HEK293T (cell line): ENCODE measurements at regions not wholly inside any gene's neighbourhood (a gene's known extent, or its start where the extent isn't known, plus 50 kb on each side); places are given as distances from the start of the nearest gene placed in this dataset.

Source experiments
- BHLHE40 ChIP-seq: fragments of 450-650 bp; IDR thresholded peaks from 2 replicates; pipeline ENCODE4 v1.6.1; 2016; ENCODE audit warnings: mild to moderate bottlenecking, moderate library complexity, borderline replicate concordance
- CTBP1 ChIP-seq: fragments of 450-650 bp; IDR thresholded peaks from 2 replicates; pipeline ENCODE4 v1.6.1; 2016; ENCODE audit warnings: borderline replicate concordance
- ELF4 ChIP-seq: fragments of 450-650 bp; IDR thresholded peaks from 2 replicates; pipeline ENCODE4 v1.6.1; 2017; ENCODE audit warnings: antibody characterized with exemption
- FOXA1 ChIP-seq: fragments of 450-650 bp; IDR thresholded peaks from 2 replicates; pipeline ENCODE4 v1.6.1; 2016; ENCODE audit warnings: mild to moderate bottlenecking
- FOXK2 ChIP-seq: fragments of 450-650 bp; IDR thresholded peaks from 2 replicates; pipeline ENCODE4 v1.6.1; 2016; ENCODE audit warnings: mild to moderate bottlenecking
- FOXM1 ChIP-seq: fragments of 450-650 bp; IDR thresholded peaks from 2 replicates; pipeline ENCODE4 v1.6.1; 2017; ENCODE audit warnings: mild to moderate bottlenecking, borderline replicate concordance
- SP1 ChIP-seq: fragments of 450-650 bp; IDR thresholded peaks from 2 replicates; pipeline ENCODE4 v1.6.1; 2017
- SUZ12 ChIP-seq: fragments of 450-650 bp; IDR thresholded peaks from 2 replicates; pipeline ENCODE4 v1.6.1; 2016; ENCODE audit warnings: mild to moderate bottlenecking
- TF ChIP-seq, protein P1 (sequence below): fragments of 450-650 bp; IDR thresholded peaks from 2 replicates; pipeline ENCODE4 v1.6.1; 2016

GRCh38 chr2:146388757-146389156 lies 1456.1 kb upstream of the ACVR2A start:
- TF ChIP-seq FOXM1 (no peak), SP1 (no peak), FOXA1 (no peak), SUZ12 (no peak), FOXK2 (no peak), CTBP1 (no peak), BHLHE40 (no peak), ELF4 (no peak)
- TF ChIP-seq, protein P1, sequence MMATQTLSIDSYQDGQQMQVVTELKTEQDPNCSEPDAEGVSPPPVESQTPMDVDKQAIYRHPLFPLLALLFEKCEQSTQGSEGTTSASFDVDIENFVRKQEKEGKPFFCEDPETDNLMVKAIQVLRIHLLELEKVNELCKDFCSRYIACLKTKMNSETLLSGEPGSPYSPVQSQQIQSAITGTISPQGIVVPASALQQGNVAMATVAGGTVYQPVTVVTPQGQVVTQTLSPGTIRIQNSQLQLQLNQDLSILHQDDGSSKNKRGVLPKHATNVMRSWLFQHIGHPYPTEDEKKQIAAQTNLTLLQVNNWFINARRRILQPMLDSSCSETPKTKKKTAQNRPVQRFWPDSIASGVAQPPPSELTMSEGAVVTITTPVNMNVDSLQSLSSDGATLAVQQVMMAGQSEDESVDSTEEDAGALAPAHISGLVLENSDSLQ: no peak
